H1 (cell line): ENCODE measurements at regions not wholly inside any gene's neighbourhood (a gene's known extent, or its start where the extent isn't known, plus 50 kb on each side); places are given as distances from the start of the nearest gene placed in this dataset.

Source experiments
- CTCF ChIA-PET: fragments of 300-600 bp; sonication (Branson Sonifier 250); formaldehyde crosslinking; loops from one replicate; lab custom pipeline; 2021; ENCODE audit not compliant: partially characterized antibody; lab: Charles Lee
- POLR2A ChIA-PET: fragments of 300-600 bp; sonication (Branson Sonifier 250); formaldehyde crosslinking; loops from one replicate; lab custom pipeline; 2021; ENCODE audit warnings: inconsistent platforms; ENCODE audit not compliant: partially characterized antibody; lab: Charles Lee
- DNase-seq, 2 experiments: peaks; one replicate each; pipeline versions ENCODE4 v3.0.0 to v3.0.0-alpha.2; 2010 to 2022; ENCODE audit warnings: low spot score in 2 of 2, low read depth in 1 of 2, mixed read lengths in 1 of 2
- FAIRE-seq: peaks from 2 replicates; lab custom pipeline; 2011; peaks lifted over from hg19 to GRCh38; lab: Jason Lieb, UNC
- H2AFZ ChIP-seq: 2 replicates; pipeline ENCODE4 v1.8.1; 2012; ENCODE audit warnings: low read length, inconsistent platforms
- H2AK5ac ChIP-seq: 2 replicates; pipeline ENCODE4 v1.6.1; 2013; ENCODE audit warnings: low read depth, low read length
- H2BK120ac ChIP-seq: replicated peaks from 2 replicates; pipeline ENCODE3; 2013; ENCODE audit warnings: low read depth, low read length, inconsistent platforms
- H2BK12ac ChIP-seq: 2 replicates; pipeline ENCODE4 v1.6.1; 2013; ENCODE audit warnings: low read depth, low read length
- H2BK15ac ChIP-seq: 2 replicates; pipeline ENCODE4 v1.6.1; 2013; ENCODE audit warnings: low read length
- H2BK20ac ChIP-seq: 2 replicates; pipeline ENCODE4 v1.6.1; 2013; ENCODE audit warnings: low read length
- H2BK5ac ChIP-seq: 2 replicates; pipeline ENCODE4 v1.6.1; 2013; ENCODE audit warnings: low read depth, low read length
- H3K14ac ChIP-seq: 2 replicates; pipeline ENCODE4 v1.6.1; 2013; ENCODE audit warnings: inconsistent platforms; ENCODE audit not compliant: insufficient read length
- H3K18ac ChIP-seq: 2 replicates; pipeline ENCODE4 v1.6.1; 2013; ENCODE audit warnings: low read length; ENCODE audit errors: extremely low read depth
- H3K23ac ChIP-seq: 2 replicates; pipeline ENCODE4 v1.6.1; 2013; ENCODE audit warnings: inconsistent platforms; ENCODE audit not compliant: insufficient read length
- H3K23me2 ChIP-seq: 2 replicates; pipeline ENCODE4 v1.6.1; 2013; ENCODE audit warnings: low read depth, low read length
- H3K27ac ChIP-seq: 2 replicates; pipeline ENCODE4 v1.6.1; 2011; ENCODE audit warnings: low read depth, low read length, inconsistent platforms
- H3K27me3 ChIP-seq, 4 experiments: replicated peaks in 1 of 4; 1 replicate in 1 of 4; 2 replicates in 3 of 4; pipeline versions ENCODE4 v1.6.1 to v1.8.1; 2011 to 2013; ENCODE audit warnings: low read length in 3 of 4, mild to moderate bottlenecking in 3 of 4, inconsistent platforms in 2 of 4, mixed read lengths in 2 of 4, moderate library complexity in 1 of 4; ENCODE audit not compliant: control insufficient read depth in 3 of 4, insufficient read depth in 3 of 4; ENCODE audit errors: extremely low read depth in 1 of 4
- H3K36me3 ChIP-seq, 4 experiments: 2 replicates each; pipeline versions ENCODE4 v1.6.1 to v1.8.1; 2011 to 2013; ENCODE audit warnings: mild to moderate bottlenecking in 4 of 4, low read length in 3 of 4, moderate library complexity in 2 of 4, control low read depth in 1 of 4, inconsistent platforms in 1 of 4; ENCODE audit not compliant: insufficient read depth in 4 of 4, control insufficient read depth in 2 of 4
- H3K4ac ChIP-seq: replicated peaks from 2 replicates; pipeline ENCODE3; 2013; ENCODE audit warnings: low read length, low read depth, mixed read lengths, inconsistent platforms; ENCODE audit not compliant: insufficient read length
- H3K4me1 ChIP-seq, 4 experiments: replicated peaks in 1 of 4; 1 replicate in 1 of 4; 2 replicates in 3 of 4; pipeline versions ENCODE4 v1.6.1 to v1.8.1; 2011 to 2013; ENCODE audit warnings: low read length in 3 of 4, inconsistent platforms in 2 of 4, mixed read lengths in 1 of 4; ENCODE audit not compliant: insufficient read depth in 4 of 4, control insufficient read depth in 3 of 4
- H3K4me2 ChIP-seq, 2 experiments: 2 replicates each; pipeline versions ENCODE4 v1.6.1 to v1.8.1; 2011 to 2013; ENCODE audit warnings: low read depth in 2 of 2, low read length in 2 of 2, control low read depth in 1 of 2, inconsistent platforms in 1 of 2, mild to moderate bottlenecking in 1 of 2; ENCODE audit not compliant: insufficient read depth in 1 of 2
- H3K4me3 ChIP-seq, 4 experiments: fragments of 200-600, 300-600 bp in 1 of 4; sonication (generic), shearing (Covaris generic), sonication (Bioruptor Twin) in 1 of 4; 2 replicates each; pipeline versions ENCODE4 v1.5.1 to v1.8.1; 2011 to 2016; ENCODE audit warnings: low read length in 4 of 4, low read depth in 3 of 4, control low read depth in 2 of 4, inconsistent platforms in 2 of 4, mild to moderate bottlenecking in 2 of 4, mixed read lengths in 1 of 4, moderate library complexity in 1 of 4; ENCODE audit not compliant: insufficient read depth in 2 of 4; ENCODE audit errors: extremely low read depth in 1 of 4
- H3K56ac ChIP-seq: replicated peaks from 2 replicates; pipeline ENCODE3; 2013; ENCODE audit warnings: low read depth, mild to moderate bottlenecking, mixed read lengths, low read length, inconsistent platforms; ENCODE audit not compliant: insufficient read length
- H3K79me1 ChIP-seq: 2 replicates; pipeline ENCODE4 v1.6.1; 2013; ENCODE audit warnings: low read depth, low read length, control low read depth
- H3K79me2 ChIP-seq, 2 experiments: 2 replicates each; pipeline versions ENCODE4 v1.6.1 to v1.8.1; 2012 to 2013; ENCODE audit warnings: low read length in 2 of 2, mild to moderate bottlenecking in 2 of 2, inconsistent platforms in 1 of 2; ENCODE audit not compliant: insufficient read depth in 2 of 2, control insufficient read depth in 1 of 2
- H3K9ac ChIP-seq, 4 experiments: replicated peaks in 1 of 4; 1 replicate in 1 of 4; 2 replicates in 3 of 4; pipeline versions ENCODE4 v1.6.1 to v1.8.1; 2011 to 2013; ENCODE audit warnings: low read depth in 3 of 4, low read length in 3 of 4, control low read depth in 2 of 4, mild to moderate bottlenecking in 2 of 4, moderate library complexity in 2 of 4, inconsistent platforms in 1 of 4; ENCODE audit errors: extremely low read depth in 1 of 4
- H3K9me3 ChIP-seq, 2 experiments: 2 replicates each; pipeline versions ENCODE4 v1.6.1 to v1.8.1; 2012 to 2013; ENCODE audit warnings: mild to moderate bottlenecking in 2 of 2, moderate library complexity in 2 of 2, control low read depth in 1 of 2, inconsistent platforms in 1 of 2, low read depth in 1 of 2, low read length in 1 of 2, mixed read lengths in 1 of 2; ENCODE audit not compliant: insufficient read depth in 2 of 2
- H4K20me1 ChIP-seq, 2 experiments: replicated peaks in 1 of 2; 2 replicates each; pipeline versions ENCODE3 to v1.8.1; 2011 to 2013; ENCODE audit warnings: inconsistent platforms in 2 of 2, low read length in 2 of 2, mild to moderate bottlenecking in 1 of 2; ENCODE audit not compliant: insufficient read depth in 2 of 2, control insufficient read depth in 1 of 2
- H4K5ac ChIP-seq: 2 replicates; pipeline ENCODE4 v1.6.1; 2013; ENCODE audit warnings: low read length, low read depth, mixed read lengths, inconsistent platforms; ENCODE audit not compliant: insufficient read length
- H4K8ac ChIP-seq: 2 replicates; pipeline ENCODE4 v1.8.0; 2013; ENCODE audit warnings: mild to moderate bottlenecking, moderate library complexity, low read length, inconsistent platforms; ENCODE audit not compliant: insufficient read depth; ENCODE audit errors: extremely low read depth
- H4K91ac ChIP-seq: replicated peaks from 2 replicates; pipeline ENCODE3; 2013; ENCODE audit warnings: low read length, mixed read lengths, inconsistent platforms; ENCODE audit not compliant: insufficient read length
- ASH2L ChIP-seq: fragments of 200-600, 300-600 bp; sonication (generic); IDR thresholded peaks from one replicate; pipeline ENCODE4 v1.7.1; 2017; ENCODE audit warnings: low read length
- BCL11A ChIP-seq, 2 experiments: IDR thresholded peaks; one replicate each; pipeline ENCODE4 v1.6.1; 2011; ENCODE audit warnings: low read depth in 2 of 2, low read length in 2 of 2, mild to moderate bottlenecking in 2 of 2
- CBX5 ChIP-seq: fragments of 300-800, 300-1000 bp; sonication (generic); IDR thresholded peaks from 2 replicates; pipeline ENCODE4 v1.7.1; 2016; ENCODE audit warnings: antibody characterized with exemption, low read length, low read depth
- CHD2 ChIP-seq: IDR thresholded peaks from 2 replicates; pipeline ENCODE4 v1.6.1; 2012; ENCODE audit warnings: low read length, improper control_type of control experiment
- CREB1 ChIP-seq: IDR thresholded peaks from 2 replicates; pipeline ENCODE4 v1.6.1; 2012; ENCODE audit warnings: inconsistent platforms
- CTCF ChIP-seq, 3 experiments: IDR thresholded peaks; 1 replicate in 2 of 3; 2 replicates in 1 of 3; pipeline versions ENCODE4 v1.5.1 to v1.6.1; 2011; ENCODE audit warnings: low read length in 3 of 3, mild to moderate bottlenecking in 3 of 3, inconsistent platforms in 2 of 3, low read depth in 1 of 3, moderate library complexity in 1 of 3; ENCODE audit not compliant: insufficient read depth in 1 of 3; ENCODE audit errors: control extremely low read depth in 1 of 3
- EZH2 ChIP-seq: fragments of 200-600 bp; sonication (generic); IDR thresholded peaks from 2 replicates; pipeline ENCODE4 v1.7.1; 2012; ENCODE audit warnings: low read depth, mild to moderate bottlenecking, moderate library complexity, low read length, inconsistent platforms; ENCODE audit not compliant: severe bottlenecking
- FOSL1 ChIP-seq: IDR thresholded peaks from 2 replicates; pipeline ENCODE4 v1.6.1; 2011; ENCODE audit warnings: mild to moderate bottlenecking, low read depth, low read length, moderate library complexity; ENCODE audit not compliant: insufficient read depth
- HDAC2 ChIP-seq, 2 experiments: fragments of 300-600 bp in 1 of 2; sonication (generic) in 1 of 2; IDR thresholded peaks; 2 replicates each; pipeline ENCODE4 v1.6.1; 2011 to 2012; ENCODE audit warnings: low read depth in 2 of 2, low read length in 2 of 2, mild to moderate bottlenecking in 2 of 2, moderate library complexity in 2 of 2, borderline replicate concordance in 1 of 2, inconsistent platforms in 1 of 2
- POLR2AphosphoS5 ChIP-seq: IDR thresholded peaks from 2 replicates; pipeline ENCODE4 v1.6.1; 2011; ENCODE audit warnings: low read depth, low read length
- SIN3A ChIP-seq, 2 experiments: IDR thresholded peaks in 1 of 2; conservative IDR thresholded peaks in 1 of 2; 2 replicates each; pipeline ENCODE4 v1.6.1; 2011 to 2012; ENCODE audit warnings: low read length in 2 of 2, improper control_type of control experiment in 1 of 2, low read depth in 1 of 2, mild to moderate bottlenecking in 1 of 2
- SUZ12 ChIP-seq: fragments of 200-600 bp; sonication (generic); IDR thresholded peaks from 2 replicates; pipeline ENCODE4 v1.6.1; 2012; ENCODE audit warnings: mild to moderate bottlenecking, inconsistent platforms, low read length, moderate library complexity, mixed read lengths
- WGBS, 2 experiments: shearing (Covaris generic) in 1 of 2; methylation state at CpG; one replicate each; pipeline versions ENCODE4 v1.1.6 to v1.1.7; 2013 to 2015; ENCODE audit warnings: low lambda C conversion rate in 2 of 2, mixed read lengths in 2 of 2, inconsistent platforms in 1 of 2, low coverage in 1 of 2, missing lambda C conversion rate in 1 of 2; ENCODE audit not compliant: insufficient replicate concordance in 2 of 2, insufficient coverage in 1 of 2, insufficient read length in 1 of 2; ENCODE audit errors: extremely low coverage in 1 of 2, missing lambda C conversion rate in 1 of 2; 5-methylcytosine and 5-hydroxymethylcytosine counted together

DNA sequence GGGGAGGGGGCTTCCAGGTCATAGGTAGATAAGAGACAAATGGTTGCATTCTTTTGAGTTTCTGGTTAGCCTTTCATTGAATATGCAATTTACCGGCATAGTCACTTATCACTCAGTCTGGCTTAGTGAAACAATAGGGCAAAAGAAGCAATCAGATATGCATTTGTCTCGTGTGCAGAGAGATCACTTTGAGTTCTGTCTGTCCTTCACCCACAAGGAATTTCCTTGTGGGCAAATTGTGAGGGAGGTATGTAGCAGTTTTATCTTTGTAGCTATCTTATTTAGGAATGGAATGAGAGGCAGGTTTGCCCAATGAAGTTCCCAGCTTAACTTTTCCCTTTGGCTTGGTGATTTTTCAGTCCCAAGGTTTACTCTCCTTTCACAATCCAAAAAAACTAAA, 116.1 kb downstream of the TUSC1 start:
- 89% methylated on average over 2 of the region's 2 CpGs; no CpG with 5 or more reads in 1 of the 2 experiments for WGBS, 2 experiments
- FAIRE-seq, result no peak
- Histone ChIP-seq H3K27me3 (no peaks in the 10 kb centered on the region), H3K4me1 (no peaks in the 10 kb centered on the region), H4K5ac (no peak overlapping the region), H2BK15ac (no peak overlapping the region), H3K4ac (no peak overlapping the region), H2AFZ (no peak overlapping the region; the same call in 1 of the 2 replicates), H2BK120ac (no peak overlapping the region), H3K9me3 (no peaks in the 10 kb centered on the region), H3K79me1 (no peaks in the 10 kb centered on the region), H4K20me1 (no peaks in the 10 kb centered on the region), H4K91ac (no peak overlapping the region), H3K23me2 (no peaks in the 10 kb centered on the region), H3K27ac (no peak overlapping the region), H3K9ac (no peak overlapping the region), H3K79me2 (no peaks in the 10 kb centered on the region), H3K36me3 (no peaks in the 10 kb centered on the region), H2AK5ac (no peak overlapping the region), H3K56ac (no peak overlapping the region), H3K18ac (no peak overlapping the region), H3K23ac (no peak overlapping the region), H2BK12ac (no peak overlapping the region), H2BK5ac (no peak overlapping the region), H2BK20ac (no peak overlapping the region), H4K8ac (no peak overlapping the region), H3K14ac (no peak overlapping the region), H3K4me3 (no peak overlapping the region), H3K4me2 (no peak overlapping the region)
- ChIA-PET CTCF (no interaction called here), POLR2A (no interaction called here)
- DNase-seq, result no peak
- no peak for TF ChIP-seq SUZ12
- no peak for TF ChIP-seq CBX5
- TF ChIP-seq CTCF (IDR thresholded peaks at IDR 0.05; ENCODE audit: control extremely low read depth in 1 of 3, insufficient read depth in 1 of 3, low read depth in 1 of 3, low read length in 3 of 3), result no peak
- no peak for TF ChIP-seq ASH2L
- no peak for TF ChIP-seq FOSL1
- no peak for TF ChIP-seq POLR2AphosphoS5
- TF ChIP-seq SIN3A (conservative IDR thresholded peaks at IDR 0.05 in 1 of 2, IDR thresholded peaks at IDR 0.05 in 1 of 2; ENCODE audit: low read depth in 1 of 2, low read length in 2 of 2), result no peak
- no peak for TF ChIP-seq CHD2
- TF ChIP-seq HDAC2 (IDR thresholded peaks at IDR 0.05; ENCODE audit: borderline replicate concordance in 1 of 2, low read depth in 2 of 2, low read length in 2 of 2), result no peak
- no peak for TF ChIP-seq EZH2
- TF ChIP-seq CREB1, result no peak
- TF ChIP-seq BCL11A (IDR thresholded peaks at IDR 0.05; ENCODE audit: low read depth in 2 of 2, low read length in 2 of 2), result no peak
